ENCODE measurements at regions not wholly inside any gene's neighbourhood (a gene's known extent, or its start where the extent isn't known, plus 50 kb on each side); places are given as distances from the start of the nearest gene placed in this dataset.

- no peak for DNase-seq (ENCODE audit: low spot score)
These were observed 1161.2 kb upstream of the SEL1L start for GRCh38 chr14:82694820-82695219.

DNA sequence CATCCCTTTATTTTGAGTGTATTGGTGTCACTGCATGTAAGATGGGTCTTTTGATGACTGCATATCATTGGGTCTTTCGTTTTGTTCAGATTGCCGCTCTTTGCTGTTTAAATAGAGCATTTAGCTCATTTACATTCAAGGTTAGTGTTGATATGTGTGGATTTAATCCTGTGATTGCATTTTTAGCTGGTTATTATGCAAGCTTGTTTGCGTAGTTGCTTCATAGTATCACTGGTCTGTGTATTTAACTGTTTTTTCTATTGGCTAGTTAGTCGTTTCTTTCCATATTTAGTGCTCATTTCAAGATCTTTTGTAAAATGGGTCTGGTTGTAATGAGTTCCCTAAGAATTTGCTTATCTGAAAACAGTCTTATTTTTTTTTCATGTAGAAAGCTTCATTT is 1170.6 kb upstream of the SEL1L start:
- Histone ChIP-seq H3K27ac (ENCODE audit: low read depth, low read length, poor library complexity, severe bottlenecking) (no peak overlapping the region), H3K4me2 (ENCODE audit: low read length) (no peak overlapping the region), H3K79me2 (ENCODE audit: insufficient read depth, low read depth, low read length) (no peaks in the 10 kb centered on the region), H3K4me1 (ENCODE audit: insufficient read depth, low read length, poor library complexity, severe bottlenecking) (no peaks in the 10 kb centered on the region), H3K4me3 (ENCODE audit: low read depth, low read length, poor library complexity, severe bottlenecking) (no peak overlapping the region), H3K9me2 (ENCODE audit: insufficient read depth, low read length) (no peaks in the 10 kb centered on the region), H3K9me3 (ENCODE audit: low read length) (no peaks in the 10 kb centered on the region), H2AFZ (ENCODE audit: low read length) (no peak overlapping the region), H3K36me3 (ENCODE audit: insufficient read depth, low read length) (no peaks in the 10 kb centered on the region), H4K20me1 (ENCODE audit: insufficient read depth, low read length) (no peaks in the 10 kb centered on the region)
- BruUV-seq (replicated peaks), result no TSS peak
- DNase-seq (ENCODE audit: low spot score), result no peak
- TF ChIP-seq EZH2phosphoT487 (IDR thresholded peaks at IDR 0.05; ENCODE audit: borderline replicate concordance, low read depth, low read length), result no peak
- TF ChIP-seq, protein P1, sequence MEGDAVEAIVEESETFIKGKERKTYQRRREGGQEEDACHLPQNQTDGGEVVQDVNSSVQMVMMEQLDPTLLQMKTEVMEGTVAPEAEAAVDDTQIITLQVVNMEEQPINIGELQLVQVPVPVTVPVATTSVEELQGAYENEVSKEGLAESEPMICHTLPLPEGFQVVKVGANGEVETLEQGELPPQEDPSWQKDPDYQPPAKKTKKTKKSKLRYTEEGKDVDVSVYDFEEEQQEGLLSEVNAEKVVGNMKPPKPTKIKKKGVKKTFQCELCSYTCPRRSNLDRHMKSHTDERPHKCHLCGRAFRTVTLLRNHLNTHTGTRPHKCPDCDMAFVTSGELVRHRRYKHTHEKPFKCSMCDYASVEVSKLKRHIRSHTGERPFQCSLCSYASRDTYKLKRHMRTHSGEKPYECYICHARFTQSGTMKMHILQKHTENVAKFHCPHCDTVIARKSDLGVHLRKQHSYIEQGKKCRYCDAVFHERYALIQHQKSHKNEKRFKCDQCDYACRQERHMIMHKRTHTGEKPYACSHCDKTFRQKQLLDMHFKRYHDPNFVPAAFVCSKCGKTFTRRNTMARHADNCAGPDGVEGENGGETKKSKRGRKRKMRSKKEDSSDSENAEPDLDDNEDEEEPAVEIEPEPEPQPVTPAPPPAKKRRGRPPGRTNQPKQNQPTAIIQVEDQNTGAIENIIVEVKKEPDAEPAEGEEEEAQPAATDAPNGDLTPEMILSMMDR (conservative IDR thresholded peaks at IDR 0.05; ENCODE audit: low read length), result no peak
- POLR2A ChIA-PET, result interaction anchor here (0.7 to 1.7 kb wide), 2 partner anchors 13 to 709 kb away, joined by 6 read pairs; no protein-coding TSS in a partner anchor
- intact Hi-C loops (cut with micrococcal nuclease; ENCODE audit: unreplicated experiment), result no loop called here
- CTCF ChIA-PET (ENCODE audit: unreplicated experiment), result no interaction called here

More at GRCh38 chr14:82694820-82695219, 1161.2 kb upstream of the SEL1L start:
- H2AFZ ChIP-seq (ENCODE audit: low read length), result no peak overlapping the region
- H3K4me3 ChIP-seq (ENCODE audit: low read depth, low read length, poor library complexity, severe bottlenecking), result no peak overlapping the region
- ChIA-PET POLR2A (interaction anchor here (0.6 kb wide), 1 partner anchor 25 kb away, joined by 3 read pairs; no protein-coding TSS in a partner anchor), CTCF (ENCODE audit: unreplicated experiment) (no interaction called here)
- no peak overlapping the region for H3K4me2 ChIP-seq (ENCODE audit: low read length)
- H3K79me2 ChIP-seq (ENCODE audit: insufficient read depth, low read depth, low read length), result no peaks in the 10 kb centered on the region
- TF ChIP-seq, protein P1 (conservative IDR thresholded peaks at IDR 0.05; ENCODE audit: low read length), result no peak
- TF ChIP-seq EZH2phosphoT487 (IDR thresholded peaks at IDR 0.05; ENCODE audit: borderline replicate concordance, low read depth, low read length), result no peak
- no peaks in the 10 kb centered on the region for H4K20me1 ChIP-seq (ENCODE audit: insufficient read depth, low read length)
- H3K9me2 ChIP-seq (ENCODE audit: insufficient read depth, low read length), result no peaks in the 10 kb centered on the region
- no peaks in the 10 kb centered on the region for H3K36me3 ChIP-seq (ENCODE audit: insufficient read depth, low read length)
- no peaks in the 10 kb centered on the region for H3K4me1 ChIP-seq (ENCODE audit: insufficient read depth, low read length, poor library complexity, severe bottlenecking)
- BruUV-seq (replicated peaks), result no TSS peak
- H3K9me3 ChIP-seq (ENCODE audit: low read length), result no peaks in the 10 kb centered on the region
- no peak overlapping the region for H3K27ac ChIP-seq (ENCODE audit: low read depth, low read length, poor library complexity, severe bottlenecking)
- intact Hi-C loops (cut with micrococcal nuclease; ENCODE audit: unreplicated experiment), result no loop called here

DNA sequence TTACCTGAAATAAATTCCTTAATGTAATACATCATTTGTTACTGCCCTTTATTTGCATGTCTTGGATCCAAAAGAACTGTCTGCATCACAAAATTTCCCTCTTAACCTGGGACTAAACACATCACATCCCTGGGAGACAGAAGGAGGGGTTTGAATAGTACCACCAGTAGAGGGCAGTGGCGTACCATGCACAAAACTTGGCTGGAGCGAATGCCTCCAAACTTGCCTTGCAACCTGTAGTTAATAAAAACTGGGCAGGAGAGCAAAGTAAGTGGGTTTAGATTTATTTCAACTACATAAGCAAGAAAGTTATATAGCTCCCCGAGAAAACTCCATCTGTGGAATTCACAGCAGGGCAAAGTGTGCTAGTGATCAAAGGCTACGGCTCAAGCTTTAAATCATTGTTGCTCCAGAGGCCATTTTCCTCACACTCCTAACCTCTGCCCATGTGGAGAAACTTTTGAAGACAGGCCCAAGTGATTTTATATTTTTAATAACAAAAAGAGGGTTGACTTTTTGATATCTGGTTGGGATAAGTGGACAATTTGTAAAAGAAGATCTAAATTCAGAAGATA is 1176.7 kb upstream of the SEL1L start:
- no peaks in the 10 kb centered on the region for H3K79me2 ChIP-seq (ENCODE audit: insufficient read depth, low read depth, low read length)
- H3K9me3 ChIP-seq (ENCODE audit: low read length), result no peaks in the 10 kb centered on the region
- intact Hi-C loops (cut with micrococcal nuclease; ENCODE audit: unreplicated experiment), result loop anchor here (10.0 kb wide), 2 partner anchors 364 to 754 kb away; no protein-coding TSS in a partner anchor
- no peaks in the 10 kb centered on the region for H3K36me3 ChIP-seq (ENCODE audit: insufficient read depth, low read length)
- TF ChIP-seq, protein P1 (conservative IDR thresholded peaks at IDR 0.05; ENCODE audit: low read length), result peak; percentile 93
- no peak for TF ChIP-seq EZH2phosphoT487 (IDR thresholded peaks at IDR 0.05; ENCODE audit: borderline replicate concordance, low read depth, low read length)
- no peak overlapping the region for H3K4me2 ChIP-seq (ENCODE audit: low read length)
- H3K9me2 ChIP-seq (ENCODE audit: insufficient read depth, low read length), result no peaks in the 10 kb centered on the region
- no TSS peak for BruUV-seq (replicated peaks)
- H4K20me1 ChIP-seq (ENCODE audit: insufficient read depth, low read length), result no peaks in the 10 kb centered on the region
- H3K27ac ChIP-seq (ENCODE audit: low read depth, low read length, poor library complexity, severe bottlenecking), result no peak overlapping the region
- no peak overlapping the region for H2AFZ ChIP-seq (ENCODE audit: low read length)
- H3K4me3 ChIP-seq (ENCODE audit: low read depth, low read length, poor library complexity, severe bottlenecking), result no peak overlapping the region
- ChIA-PET POLR2A (no interaction called here), CTCF (ENCODE audit: unreplicated experiment) (no interaction called here)
- H3K4me1 ChIP-seq (ENCODE audit: insufficient read depth, low read length, poor library complexity, severe bottlenecking), result no peaks in the 10 kb centered on the region
- DNase-seq (ENCODE audit: low spot score), result peak; percentile 54

All from OCI-LY7 (cell line).